ENCODE measurements at regions not wholly inside any gene's neighbourhood (a gene's known extent, or its start where the extent isn't known, plus 50 kb on each side); places are given as distances from the start of the nearest gene placed in this dataset.

- TF ChIP-seq CTCF (IDR thresholded peaks at IDR 0.05) (no peak), POLR2A (IDR thresholded peaks at IDR 0.05) (no peak)
Measured at GRCh38 chr12:91743280-91743679, 402.4 kb downstream of the BTG1 start.

Data from right lobe of liver (tissue), 4 donors.